ENCODE measurements at regions not wholly inside any gene's neighbourhood (a gene's known extent, or its start where the extent isn't known, plus 50 kb on each side); places are given as distances from the start of the nearest gene placed in this dataset.
"Not testable (repeated sequence)": the region's sequence is repeated elsewhere in the genome, so short reads cannot be mapped to it uniquely, and the experiment has no call there.

DNA sequence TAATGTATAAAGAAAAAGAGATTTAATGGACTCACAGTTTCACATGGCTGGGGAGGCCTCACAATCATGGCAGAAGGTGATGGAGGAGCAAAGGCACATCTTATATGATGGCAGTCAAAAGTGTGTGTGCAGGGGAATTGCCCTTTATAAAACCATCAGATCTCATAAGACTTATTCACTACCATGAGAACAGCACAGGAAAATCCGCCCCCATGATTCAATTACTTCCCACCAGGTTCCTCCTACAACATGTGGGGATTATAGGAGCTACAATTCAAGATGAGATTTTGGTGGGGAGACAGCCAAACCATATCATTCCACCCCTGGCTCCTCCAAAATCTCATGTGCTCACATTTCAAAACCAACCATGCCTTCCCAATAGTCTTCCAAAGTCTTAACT is 82.5 kb upstream of the ANKRD1 start:
- not testable (repeated sequence) for DNase-seq (ENCODE audit: low read depth in 2 of 2)

GRCh38 chr10:91005276-91005675 is 84.4 kb upstream of the ANKRD1 start:
- not testable (repeated sequence) for DNase-seq (ENCODE audit: low read depth in 2 of 2)

- peak; percentile 77 to 90 for DNase-seq (ENCODE audit: low read depth in 2 of 2)
Measured at GRCh38 chr10:91006001-91006751, 85.3 kb upstream of the ANKRD1 start.

- no peak for DNase-seq (ENCODE audit: low read depth in 2 of 2)
Measured at GRCh38 chr10:91006752-91007346, 86.0 kb upstream of the ANKRD1 start.

GRCh38 chr10:91007655-91008054 is 86.8 kb upstream of the ANKRD1 start:
- no peak for DNase-seq (ENCODE audit: low read depth in 2 of 2)

DNA sequence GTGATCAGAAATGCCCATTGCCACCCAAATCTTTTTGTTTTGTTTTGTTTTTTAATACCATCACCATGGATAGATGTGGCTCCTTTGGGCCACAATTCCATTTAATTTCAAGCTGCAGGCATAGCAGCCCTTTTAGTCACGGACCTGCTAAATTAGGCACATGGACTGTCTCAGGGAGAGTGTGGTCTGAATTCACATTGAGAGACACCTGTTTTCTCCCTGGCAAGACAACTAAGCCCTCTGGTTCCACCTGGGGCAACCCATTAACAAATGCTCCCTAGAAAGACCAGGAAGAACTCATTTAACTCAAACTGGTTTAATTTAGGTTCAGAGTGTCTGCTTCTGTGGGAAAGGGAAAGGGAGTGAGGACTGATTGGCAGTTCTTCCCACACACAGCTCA is 88.2 kb upstream of the ANKRD1 start:
- DNase-seq (ENCODE audit: low read depth in 2 of 2) = no peak

DNA sequence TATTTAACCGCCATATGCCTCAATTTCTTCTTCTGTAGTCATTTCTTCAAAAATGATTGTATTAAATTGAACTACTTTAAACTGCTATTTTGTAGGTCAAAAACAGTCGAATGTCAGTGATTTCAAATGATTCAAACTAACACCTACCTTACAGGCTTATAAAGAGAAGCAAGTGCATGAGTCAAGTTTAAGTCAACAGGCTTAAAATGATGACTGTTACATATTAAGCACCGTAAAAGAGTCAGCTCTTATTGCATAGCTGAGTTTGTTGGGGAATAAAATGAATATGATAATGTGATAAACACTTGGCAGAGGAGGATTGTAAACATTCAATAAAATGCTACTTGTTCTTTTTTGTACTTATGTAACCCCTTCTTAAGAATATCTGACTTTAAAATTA is 90.1 kb upstream of the ANKRD1 start:
- no peak for DNase-seq (ENCODE audit: low read depth in 2 of 2)

DNA sequence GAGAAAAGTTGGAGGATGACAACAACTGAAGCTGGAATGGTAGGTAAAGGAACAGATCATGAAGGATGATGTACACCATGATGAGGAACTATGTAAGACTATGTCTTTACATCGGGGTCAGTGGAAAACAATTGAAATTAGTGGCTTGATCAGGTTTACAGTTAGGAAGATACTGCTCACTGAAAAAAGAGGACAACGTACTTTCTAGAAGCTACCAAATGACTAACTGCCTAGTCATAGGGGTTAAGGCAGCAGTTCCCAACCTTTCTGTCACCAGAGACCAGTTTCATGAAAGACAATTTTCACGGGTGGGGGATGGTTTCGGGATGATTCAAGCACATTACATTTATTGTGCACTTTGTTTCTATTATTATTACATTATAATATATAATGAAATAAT is 91.6 kb upstream of the ANKRD1 start:
- DNase-seq (ENCODE audit: low read depth in 2 of 2) = no peak

GRCh38 chr10:91013985-91014384 is 93.1 kb upstream of the ANKRD1 start:
- DNase-seq (ENCODE audit: low read depth in 2 of 2) = no peak

DNA sequence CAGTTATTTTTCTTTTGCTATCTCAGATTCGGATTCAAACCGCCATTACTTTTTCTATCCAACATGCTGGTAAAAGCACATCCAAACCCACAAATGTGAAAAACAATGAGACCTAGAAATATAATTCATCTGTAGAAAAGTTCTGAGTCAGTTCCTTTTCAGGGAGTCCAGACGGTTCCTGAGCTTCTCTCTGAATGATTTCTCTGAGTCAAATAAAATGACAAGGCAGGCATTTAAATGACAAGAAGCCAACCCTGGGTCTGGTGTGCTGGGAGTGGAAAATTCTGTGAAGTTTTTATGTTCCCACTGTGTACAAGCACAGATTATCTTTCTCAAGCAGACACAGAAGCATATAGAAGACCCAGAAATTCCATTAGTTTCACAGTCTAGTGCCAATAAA is 96.3 kb upstream of the ANKRD1 start:
- peak in 1 of 2 donors; percentile 62 for DNase-seq (ENCODE audit: low read depth in 2 of 2)

DNA sequence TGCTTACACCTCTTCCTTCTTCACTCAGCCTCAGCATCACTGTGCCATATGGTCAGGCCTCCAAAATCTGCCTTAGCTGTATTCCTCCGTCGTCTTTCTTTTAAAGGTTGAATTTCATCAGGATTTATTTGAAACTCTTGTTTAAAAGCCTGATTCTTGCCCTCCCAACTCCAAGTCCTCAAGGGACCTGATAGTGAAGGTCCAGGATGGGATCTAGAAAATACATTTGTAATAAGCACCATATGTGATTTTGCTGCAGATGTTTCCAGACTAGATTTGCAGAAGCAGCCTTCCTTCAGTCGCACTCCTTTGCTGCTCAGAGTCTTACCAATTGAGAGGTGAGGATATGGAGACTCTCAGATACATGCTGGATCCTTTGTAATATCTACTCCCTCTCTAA is 101.0 kb upstream of the ANKRD1 start:
- DNase-seq (ENCODE audit: low read depth in 2 of 2) = no peak

GRCh38 chr10:91022390-91022789 is 101.5 kb upstream of the ANKRD1 start:
- no peak for DNase-seq (ENCODE audit: low read depth in 2 of 2)

DNA sequence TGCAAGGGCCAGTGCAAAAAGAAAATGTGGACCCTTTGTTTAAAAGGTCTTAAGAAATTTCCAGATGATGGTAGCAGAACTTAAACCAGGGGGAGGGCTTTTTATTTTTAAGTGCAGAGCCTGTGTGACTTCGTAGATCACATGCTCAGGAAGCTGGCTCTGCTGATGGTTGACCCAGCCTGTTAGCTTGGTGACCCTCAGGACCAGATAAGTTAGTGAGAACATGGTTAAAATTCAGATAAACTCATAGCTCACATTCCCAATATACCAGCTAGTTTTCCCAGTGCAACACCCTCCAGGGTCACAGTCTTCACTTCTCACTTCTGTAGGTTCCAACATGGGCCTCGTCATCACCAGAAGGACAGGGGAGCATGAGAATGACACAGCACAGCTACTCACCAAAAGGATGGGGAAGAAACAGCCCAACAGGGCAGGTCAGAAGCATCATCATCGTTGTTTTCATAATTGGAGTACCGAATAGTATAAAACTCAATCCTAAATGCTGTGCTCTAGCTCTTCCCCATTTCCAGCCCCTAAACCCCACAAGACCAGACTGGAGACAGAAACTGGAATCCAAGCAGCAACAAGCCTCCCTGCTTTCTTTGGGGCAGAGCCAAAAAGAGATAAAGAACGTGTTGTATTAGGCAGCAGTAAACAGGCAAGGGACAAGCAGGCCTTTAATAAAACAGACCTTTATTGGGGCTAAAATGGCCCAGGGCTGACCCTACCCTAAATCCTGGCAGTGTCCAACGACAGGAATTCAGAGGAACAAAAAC is 102.2 kb upstream of the ANKRD1 start:
- no peak for DNase-seq (ENCODE audit: low read depth in 2 of 2)

DNA sequence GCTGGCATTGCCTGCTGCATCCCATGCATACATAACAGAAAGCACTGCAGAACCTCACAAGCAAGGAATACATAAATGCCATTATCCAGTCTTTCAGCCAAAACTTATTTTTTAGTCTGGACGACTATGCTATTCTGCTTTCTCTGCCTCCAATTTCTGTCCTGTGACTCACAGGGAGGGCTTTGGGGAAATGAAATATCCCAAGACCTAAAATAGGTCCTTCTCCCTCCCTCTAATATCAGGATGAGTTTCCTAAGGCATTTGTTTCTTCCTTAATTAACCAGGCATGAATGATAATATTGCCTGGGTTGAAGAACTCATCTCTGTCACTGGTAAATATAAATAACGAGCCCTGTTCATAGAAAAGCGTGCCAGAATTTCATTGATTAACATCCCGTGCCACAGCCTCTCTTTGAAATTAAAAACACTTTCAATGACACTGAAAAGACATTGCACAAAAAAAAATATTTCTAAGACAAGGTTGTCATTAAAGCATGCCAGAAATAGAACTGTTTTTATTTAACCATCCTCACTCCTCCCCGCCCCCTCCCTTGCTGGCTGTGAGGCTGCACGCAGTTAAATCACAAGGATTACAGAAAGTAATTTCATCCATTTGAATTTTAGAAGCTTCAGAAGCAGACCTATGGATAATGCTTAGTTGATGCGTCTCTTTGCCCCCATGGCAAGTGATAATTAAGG is 103.0 kb upstream of the ANKRD1 start:
- no peak for DNase-seq (ENCODE audit: low read depth in 2 of 2)

GRCh38 chr10:91024541-91024940 is 103.7 kb upstream of the ANKRD1 start:
- no peak for DNase-seq (ENCODE audit: low read depth in 2 of 2)

DNA sequence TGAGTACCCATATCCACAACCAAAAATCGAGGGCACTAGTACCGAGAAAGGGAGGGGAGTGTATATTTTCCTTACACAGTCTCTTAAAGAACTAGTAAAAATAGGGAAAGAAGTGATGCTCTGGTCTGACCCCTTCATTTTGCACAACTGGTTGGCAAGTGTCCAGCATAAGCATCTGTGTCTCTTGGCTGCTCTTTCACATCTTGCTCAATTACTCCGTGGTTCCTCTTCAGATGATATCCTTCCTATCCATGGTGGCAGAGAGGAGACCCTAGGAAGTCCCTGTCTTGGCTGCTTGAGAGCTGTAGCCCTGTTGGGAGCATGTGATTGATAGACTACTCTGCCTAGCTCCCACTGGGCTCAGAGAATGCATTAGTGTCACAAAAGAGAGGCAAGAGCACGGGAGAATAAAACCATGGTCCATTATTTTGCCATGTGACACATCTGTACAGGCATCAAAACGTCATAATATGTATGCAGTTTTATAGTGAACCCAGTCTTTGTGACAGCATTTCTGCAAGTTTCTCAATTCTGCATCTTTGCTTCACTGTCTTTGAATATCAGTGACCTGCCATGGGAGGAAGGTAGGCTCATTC is 111.8 kb upstream of the ANKRD1 start:
- no peak for DNase-seq (ENCODE audit: low read depth in 2 of 2)

GRCh38 chr10:91033324-91033950 is 112.5 kb upstream of the ANKRD1 start:
- DNase-seq (ENCODE audit: low read depth in 2 of 2) = no peak

DNA sequence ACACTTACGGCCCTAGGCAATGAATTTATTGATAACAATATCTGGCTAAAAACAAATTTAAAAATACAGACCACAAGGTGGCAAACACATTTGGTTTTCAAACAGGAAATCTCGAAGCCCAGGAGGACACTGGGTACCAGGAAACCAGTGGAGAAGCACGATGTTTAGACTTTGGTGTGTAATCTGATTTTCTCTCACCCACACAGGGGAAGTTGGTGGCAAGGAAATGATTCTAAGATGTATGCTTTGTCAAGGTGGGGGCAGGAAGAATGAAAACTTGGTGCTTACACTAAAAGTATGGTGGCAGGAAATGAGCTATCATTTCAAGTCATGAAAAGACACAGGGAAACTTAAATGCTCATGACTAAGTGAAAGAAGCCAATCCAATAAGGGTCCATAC is 113.2 kb upstream of the ANKRD1 start:
- DNase-seq (ENCODE audit: low read depth in 2 of 2) = no peak

DNA sequence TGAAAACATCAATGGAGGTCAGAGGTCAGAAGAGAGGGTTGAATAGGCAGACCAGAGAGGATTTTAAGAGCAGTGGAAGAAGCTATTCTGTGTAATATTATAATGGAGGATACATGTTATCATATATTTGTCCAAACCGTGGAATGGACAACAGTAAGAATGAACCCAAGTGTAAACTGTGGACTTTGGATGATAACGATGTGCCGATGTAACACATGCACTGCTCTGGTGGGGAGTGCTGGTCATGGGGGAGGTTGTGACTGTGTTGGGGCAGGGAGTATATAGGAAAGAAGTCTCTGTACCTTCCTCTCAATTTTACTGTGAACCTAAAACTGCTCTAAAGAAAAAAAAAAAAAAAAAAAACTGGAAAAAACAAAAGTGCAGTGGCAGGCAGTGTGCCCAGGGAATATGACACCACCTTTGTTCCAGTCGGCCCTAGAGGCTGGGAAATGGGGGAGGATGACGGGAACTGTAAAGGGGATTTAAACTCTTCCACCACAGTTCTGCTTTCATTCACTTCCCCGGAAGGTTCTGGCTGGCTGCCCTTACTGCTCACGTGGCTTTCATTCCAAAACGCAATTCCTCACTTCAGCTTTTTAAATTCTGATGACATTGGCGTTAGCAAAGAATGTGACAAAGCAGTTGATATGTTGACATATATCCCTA is 113.7 kb upstream of the ANKRD1 start:
- peak; percentile 87 to 94 for DNase-seq (ENCODE audit: low read depth in 2 of 2)

DNA sequence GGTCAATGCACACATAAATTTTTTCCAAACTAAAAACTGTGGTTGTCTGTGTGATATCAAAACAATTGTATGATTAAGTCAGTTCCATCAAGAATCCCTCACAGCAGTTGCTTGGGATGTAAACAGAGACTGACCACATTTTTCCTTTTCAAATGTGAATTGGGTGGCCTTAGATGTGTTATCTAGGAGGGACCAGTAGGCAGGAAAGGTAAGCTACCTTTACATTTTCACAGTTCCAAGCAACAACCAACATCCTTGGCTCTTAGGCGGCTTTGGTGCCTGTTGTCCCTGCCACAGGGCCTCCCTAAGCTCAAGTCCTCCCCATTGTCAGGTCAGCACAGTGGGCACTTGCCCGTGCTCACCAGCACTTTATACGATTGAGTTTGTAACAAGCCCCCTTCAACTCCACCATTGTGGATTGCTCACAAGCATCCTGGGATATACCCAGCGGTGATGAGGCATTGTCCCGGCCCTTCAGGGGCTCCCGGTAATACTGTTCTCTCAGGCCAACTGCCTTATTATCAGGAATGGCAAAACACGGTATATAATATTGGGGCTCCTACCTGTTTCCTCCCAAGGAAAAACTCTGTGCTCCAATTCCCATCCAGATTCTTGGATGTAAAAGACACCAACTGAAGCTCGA is 114.9 kb upstream of the ANKRD1 start:
- DNase-seq (ENCODE audit: low read depth in 2 of 2) = peak in 1 of 2 donors; percentile 9

All from dermis microvascular lymphatic vessel endothelial cell (primary cell).